Activated CD4-positive, alpha-beta T cell treated with anti-CD3 and anti-CD28 coated beads for 24 hours (primary cell): ENCODE measurements at regions not wholly inside any gene's neighbourhood (a gene's known extent, or its start where the extent isn't known, plus 50 kb on each side); places are given as distances from the start of the nearest gene placed in this dataset.

Source experiments
- DNase-seq, 2 donors: peaks; one replicate each; pipeline ENCODE4 v3.0.0-alpha.2; 2020; ENCODE audit warnings: low read depth in 2 of 2

DNA sequence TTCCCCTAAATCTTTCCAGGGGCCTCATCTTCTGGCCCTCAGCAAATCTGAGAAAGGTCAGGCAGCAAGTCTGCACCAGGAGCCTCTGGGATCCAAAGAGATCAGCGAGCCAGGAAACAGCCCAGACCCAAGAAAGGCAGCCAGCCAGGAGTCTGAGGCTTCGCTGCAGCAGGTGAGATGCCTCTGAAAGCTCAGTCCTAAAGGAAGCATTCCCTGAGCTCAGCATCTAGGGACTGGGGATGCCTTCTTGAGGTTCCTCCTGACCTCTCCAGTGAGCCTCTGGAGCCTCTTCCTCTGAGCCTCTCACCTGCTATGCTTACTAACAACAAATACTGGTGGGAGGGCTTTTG is 118.8 kb upstream of the MAFB start:
- no peak for DNase-seq

DNA sequence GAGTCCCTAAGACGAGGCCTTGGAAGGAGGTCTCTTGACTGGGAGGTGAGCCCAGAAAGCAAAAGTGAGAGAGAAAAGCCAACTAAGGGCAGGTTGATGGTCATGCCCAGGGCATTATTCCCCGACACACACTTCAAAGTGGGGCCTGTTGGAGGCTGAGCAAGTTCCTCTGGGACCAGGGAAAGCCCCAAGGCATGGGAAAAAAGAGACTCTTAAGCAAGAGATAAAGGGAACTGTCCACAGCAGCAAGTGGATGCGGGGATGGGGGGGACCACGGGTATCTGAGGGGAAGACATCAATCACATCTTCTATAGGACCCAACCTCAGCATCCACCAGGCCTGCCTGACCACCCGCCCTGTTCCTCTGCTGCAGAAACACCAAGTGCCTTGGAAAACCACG is 119.9 kb upstream of the MAFB start:
- no peak for DNase-seq

DNA sequence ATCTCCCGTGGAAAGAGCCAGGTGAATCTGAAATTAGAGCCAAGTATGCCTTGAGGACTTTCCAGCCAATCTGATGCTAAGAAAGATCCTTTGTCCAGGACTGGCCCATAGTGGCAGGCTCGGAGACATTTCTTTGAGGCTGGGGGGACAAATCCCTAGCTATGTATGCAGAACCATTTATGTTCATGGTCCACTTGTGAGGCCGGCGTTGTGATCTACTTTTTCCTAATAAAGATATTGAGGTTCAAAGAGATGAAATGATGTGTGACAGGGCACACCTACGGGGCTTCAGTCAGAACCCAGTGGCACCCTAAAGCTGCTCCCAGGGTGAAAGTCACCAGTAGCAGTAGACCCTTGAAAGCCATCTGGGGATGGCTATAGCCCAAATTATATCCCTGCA is 120.3 kb upstream of the MAFB start:
- no peak for DNase-seq

GRCh38 chr20:40810332-40811000 is 121.4 kb upstream of the MAFB start:
- DNase-seq, result no peak

DNA sequence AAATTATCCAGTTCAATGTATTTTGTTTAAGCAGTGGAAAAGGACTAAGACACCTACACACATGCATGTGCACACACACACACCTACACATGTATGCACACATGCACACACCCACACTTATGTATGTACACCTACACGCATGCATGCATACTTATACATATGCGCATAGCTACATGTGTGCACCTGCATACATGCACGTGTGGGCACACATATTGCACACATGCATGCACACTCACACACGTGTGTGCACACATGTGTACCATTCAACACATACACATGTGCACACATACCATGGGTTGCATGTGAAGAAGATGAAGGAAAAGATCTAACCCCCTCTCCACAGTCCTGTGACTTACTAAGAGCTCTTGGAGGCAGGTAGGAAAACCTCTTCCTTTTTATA is 122.0 kb upstream of the MAFB start:
- DNase-seq, result no peak

DNA sequence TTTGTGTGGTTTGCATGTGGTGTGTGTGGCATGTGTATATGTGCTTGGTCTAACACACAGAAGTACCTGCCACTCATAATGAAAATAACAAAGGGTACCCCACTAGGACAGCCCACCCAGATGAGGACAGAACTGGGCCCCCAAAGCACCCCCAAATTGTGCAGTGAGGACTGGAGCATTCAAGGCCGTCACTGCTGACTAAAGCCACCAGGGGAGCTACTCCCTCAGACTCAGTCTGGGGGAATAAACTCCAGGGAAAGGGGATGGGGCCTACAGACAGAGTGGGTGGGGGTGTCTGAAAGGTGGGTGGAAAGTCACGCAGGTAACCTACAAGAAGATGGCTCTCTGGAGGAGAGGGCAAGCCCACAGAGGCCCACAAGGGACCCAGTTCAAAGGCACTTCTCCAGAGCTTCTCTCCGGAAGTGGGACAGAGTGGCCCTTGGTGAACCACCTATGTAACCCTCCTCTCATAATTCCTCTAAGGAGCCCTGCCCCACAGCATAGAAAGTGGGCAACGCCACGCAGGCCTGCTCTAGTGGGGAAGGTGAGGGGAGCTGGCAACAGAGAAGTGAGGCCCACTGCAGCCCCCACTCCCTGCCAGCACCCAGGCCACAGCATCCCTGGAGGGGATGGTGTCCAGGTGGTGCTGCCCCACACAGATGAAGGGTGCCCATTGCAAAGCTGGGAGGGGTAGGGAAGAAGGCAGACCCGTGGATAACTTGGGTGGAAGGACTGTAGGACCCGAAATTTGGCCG is 122.8 kb upstream of the MAFB start:
- no peak for DNase-seq

DNA sequence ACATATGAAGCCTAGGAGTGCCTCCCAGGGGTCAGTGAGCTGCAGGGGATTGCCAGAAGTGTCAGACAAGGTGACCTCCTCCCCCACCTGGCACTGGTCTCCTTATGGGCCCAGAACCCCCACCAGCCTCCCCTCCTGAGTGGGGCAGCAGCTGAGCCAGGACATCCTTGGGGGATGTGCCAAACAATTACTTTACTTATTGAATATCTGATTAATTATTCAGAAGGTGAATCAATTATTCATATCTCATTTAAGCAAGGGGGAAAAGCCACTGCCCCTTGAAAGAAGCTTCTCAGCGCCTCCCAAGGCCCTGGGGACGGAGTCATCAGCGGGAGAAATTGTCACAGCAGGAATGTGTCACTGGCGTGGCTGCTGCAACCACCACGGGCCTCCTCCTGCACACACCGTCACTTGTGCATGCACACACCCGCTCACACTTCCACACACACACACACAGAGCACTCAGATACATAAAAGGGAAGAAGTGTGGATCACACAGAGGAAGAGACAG is 123.4 kb upstream of the MAFB start:
- DNase-seq, result no peak

GRCh38 chr20:40813029-40813431 is 124.0 kb upstream of the MAFB start:
- DNase-seq, result no peak

- DNase-seq, result no peak
Observed at GRCh38 chr20:40813708-40814630, 124.9 kb upstream of the MAFB start.

DNA sequence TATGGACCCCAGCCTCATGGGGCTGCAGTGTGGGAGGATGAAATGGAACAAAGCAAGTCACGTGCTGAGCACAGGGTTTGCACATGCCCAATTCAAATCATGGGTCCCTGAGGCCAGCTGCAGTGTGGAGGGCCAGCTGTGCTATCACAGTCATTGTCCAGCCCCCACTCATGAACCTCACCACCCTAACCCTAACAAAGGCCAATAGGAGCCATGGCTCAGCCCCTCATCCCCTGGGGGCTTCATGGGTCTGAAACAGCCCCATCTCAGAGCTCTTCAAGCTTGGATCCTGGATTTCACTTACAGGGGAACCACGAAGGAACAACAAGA is 125.6 kb upstream of the MAFB start:
- DNase-seq, result no peak

GRCh38 chr20:40815156-40816038 is 126.4 kb upstream of the MAFB start:
- DNase-seq, result no peak

GRCh38 chr20:40816039-40816352 is 127.0 kb upstream of the MAFB start:
- no peak for DNase-seq

DNA sequence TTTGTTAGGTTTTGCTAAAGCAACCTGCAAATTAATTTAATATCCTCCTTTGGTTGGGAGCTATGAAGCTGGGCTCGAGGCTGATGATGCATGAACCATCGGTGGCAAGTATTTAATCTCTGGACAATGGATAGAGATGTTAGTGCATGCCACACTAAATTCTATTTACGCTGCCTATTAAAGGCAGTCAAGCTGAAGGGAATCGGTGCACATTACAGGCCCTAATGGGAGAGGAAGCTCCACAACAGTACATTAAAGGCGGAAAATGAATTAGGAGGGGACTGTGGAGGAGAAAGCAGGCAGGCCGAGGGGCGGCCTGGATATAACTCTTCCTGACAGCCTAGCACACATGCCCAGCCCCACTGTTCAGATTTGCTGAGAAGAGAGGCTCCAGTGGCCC is 132.4 kb upstream of the MAFB start:
- DNase-seq, result no peak

- no peak for DNase-seq
Observed at GRCh38 chr20:40826699-40827098, 137.7 kb upstream of the MAFB start.

DNA sequence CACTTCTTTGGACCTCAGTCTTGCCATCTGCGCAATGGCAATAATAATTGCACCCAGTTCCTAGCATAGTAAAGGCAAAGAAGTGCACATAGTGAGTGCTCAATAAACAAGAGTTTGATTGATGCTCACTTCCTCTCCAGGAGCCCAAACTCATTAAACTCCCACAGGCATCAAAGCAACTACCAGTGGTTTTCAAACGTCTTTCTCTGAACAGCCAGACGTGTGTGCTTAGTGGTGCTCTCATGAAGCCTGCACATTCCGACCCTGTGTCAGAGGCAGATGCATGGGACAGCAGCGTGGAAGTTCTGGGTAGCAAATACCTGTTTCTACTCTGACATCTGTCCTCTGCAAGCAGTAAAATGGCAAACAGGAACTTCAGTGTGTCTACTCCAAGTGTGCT is 146.3 kb upstream of the MAFB start:
- no peak for DNase-seq

DNA sequence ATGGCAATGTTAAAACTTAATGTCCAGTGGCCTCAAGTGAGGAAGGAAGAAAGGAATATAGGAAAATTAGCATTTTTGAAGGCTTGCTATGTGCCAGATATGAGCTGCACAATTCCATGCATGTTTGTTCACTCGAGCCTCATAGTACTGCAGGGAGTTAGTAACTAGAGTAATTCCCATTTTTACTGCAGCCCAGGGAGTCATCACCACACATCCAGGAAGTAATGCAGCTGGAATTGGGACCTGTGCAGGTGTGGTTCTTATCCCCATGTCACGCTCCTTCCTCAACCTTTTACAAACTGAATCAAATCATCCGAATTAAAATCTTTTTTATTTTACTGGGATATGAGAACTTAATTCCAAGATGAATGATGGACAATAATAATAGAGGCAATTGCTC is 149.5 kb upstream of the MAFB start:
- no peak for DNase-seq

DNA sequence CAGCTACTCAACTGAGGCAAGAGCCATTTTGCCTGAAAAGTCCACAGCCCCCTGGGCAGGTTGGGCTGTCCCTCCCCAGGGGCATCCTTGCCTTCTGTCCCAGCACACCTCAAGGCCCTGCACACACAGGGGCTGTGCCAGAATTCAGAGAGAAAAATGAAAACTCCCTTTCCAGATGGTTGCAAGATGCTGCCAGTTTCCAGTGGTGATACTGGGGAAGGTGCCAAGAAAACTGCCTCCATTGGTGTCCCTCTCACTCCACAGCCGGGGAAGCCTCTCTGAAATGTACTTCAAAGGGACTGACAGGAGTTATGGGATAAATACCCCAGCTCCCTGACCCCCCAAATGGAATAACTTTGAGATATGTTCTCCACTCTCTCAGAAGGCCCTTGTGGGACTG is 154.2 kb upstream of the MAFB start:
- DNase-seq, result no peak

DNA sequence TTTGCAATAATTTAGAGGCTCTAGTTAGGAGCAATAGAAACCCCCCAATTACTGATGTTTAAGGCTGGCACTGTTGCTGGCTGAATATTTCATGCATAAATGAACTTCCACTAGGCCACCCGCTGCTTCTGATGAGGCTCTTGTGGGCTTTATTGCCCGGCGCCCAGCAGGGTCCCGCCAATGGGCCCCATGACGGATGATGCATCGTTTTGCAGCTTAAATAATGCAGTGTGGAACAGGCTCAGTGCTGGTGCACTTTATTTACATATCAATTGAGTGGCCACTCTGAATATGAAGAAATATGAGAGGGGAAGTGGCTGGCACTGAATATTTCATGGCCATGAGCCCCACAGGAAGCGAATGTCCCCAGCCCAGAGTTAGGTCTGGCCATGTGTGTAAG is 155.3 kb upstream of the MAFB start:
- no peak for DNase-seq

DNA sequence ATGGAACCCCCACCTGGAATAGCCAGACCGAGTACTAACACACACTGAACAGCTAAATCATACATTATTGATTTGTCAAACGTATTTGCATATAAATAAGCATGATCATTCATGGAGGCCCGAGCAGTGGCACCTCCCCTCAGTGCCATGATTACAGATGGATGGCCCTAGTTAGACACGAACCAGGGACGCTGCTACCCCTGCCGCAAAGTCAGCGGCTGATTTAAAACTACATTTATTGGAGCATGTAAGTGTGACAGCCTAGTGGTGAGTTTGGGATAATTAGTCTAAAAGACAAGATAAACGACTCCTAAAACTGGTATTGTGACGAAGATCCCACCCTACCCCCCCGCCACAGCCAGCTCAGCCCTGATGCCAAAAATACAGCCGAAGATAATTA is 159.1 kb upstream of the MAFB start:
- DNase-seq, result no peak

- DNase-seq, result no peak
Observed at GRCh38 chr20:40848526-40848925, 159.5 kb upstream of the MAFB start.

- no peak for DNase-seq
Observed at GRCh38 chr20:40849456-40849855, 160.4 kb upstream of the MAFB start.

DNA sequence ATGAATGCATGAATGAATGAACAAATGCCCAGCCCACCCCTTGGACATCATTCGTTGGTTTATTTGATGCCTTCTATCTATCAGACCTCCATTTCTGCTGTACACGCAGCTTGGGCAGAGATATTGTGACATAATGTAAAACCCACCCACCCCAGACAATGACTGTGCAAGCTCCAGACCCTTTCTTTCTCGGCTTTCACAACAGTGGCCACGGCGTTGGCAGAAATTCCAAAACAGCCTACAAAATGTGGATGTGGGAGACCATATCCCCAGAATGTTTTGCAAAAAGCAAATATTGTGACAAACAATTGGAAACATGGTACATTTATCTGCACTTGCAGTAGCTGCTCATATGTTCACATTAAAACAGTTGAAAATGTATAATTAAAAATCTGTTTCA is 162.0 kb upstream of the MAFB start:
- no peak for DNase-seq
